ENCODE measurements at regions not wholly inside any gene's neighbourhood (a gene's known extent, or its start where the extent isn't known, plus 50 kb on each side); places are given as distances from the start of the nearest gene placed in this dataset.

GRCh38 chr1:14309984-14310383 lies 288.5 kb upstream of the KAZN start:
- intact Hi-C loops (cut with DNase I, micrococcal nuclease), result no loop called here
- Histone ChIP-seq H3K4me3 (no peak overlapping the region), H3K9me3 (no peaks in the 10 kb centered on the region), H3K36me3 (ENCODE audit: low read depth) (no peaks in the 10 kb centered on the region), H3K4me1 (ENCODE audit: low read depth) (no peaks in the 10 kb centered on the region)
- ATAC-seq, result no peak
- no peak for DNase-seq
- TF ChIP-seq CTCF (IDR thresholded peaks at IDR 0.05), result no peak

GRCh38 chr1:14310476-14310875 lies 288.0 kb upstream of the KAZN start:
- DNase-seq, result no peak
- no peak for ATAC-seq
- intact Hi-C loops (cut with DNase I, micrococcal nuclease), result no loop called here
- Histone ChIP-seq H3K9me3 (no peaks in the 10 kb centered on the region), H3K36me3 (ENCODE audit: low read depth) (no peaks in the 10 kb centered on the region), H3K4me1 (ENCODE audit: low read depth) (no peaks in the 10 kb centered on the region), H3K4me3 (no peak overlapping the region)
- no peak for TF ChIP-seq CTCF (IDR thresholded peaks at IDR 0.05)

- DNase-seq, result no peak
- intact Hi-C loops (cut with DNase I, micrococcal nuclease), result no loop called here
- no peak for ATAC-seq
- H3K4me1 ChIP-seq (ENCODE audit: low read depth), result no peaks in the 10 kb centered on the region
- no peaks in the 10 kb centered on the region for H3K36me3 ChIP-seq (ENCODE audit: low read depth)
- no peak overlapping the region for H3K4me3 ChIP-seq
- no peaks in the 10 kb centered on the region for H3K9me3 ChIP-seq
- TF ChIP-seq CTCF (IDR thresholded peaks at IDR 0.05), result no peak
Observed at GRCh38 chr1:14313731-14314431, 284.6 kb upstream of the KAZN start.

- no peak for TF ChIP-seq CTCF (IDR thresholded peaks at IDR 0.05)
- Histone ChIP-seq H3K4me1 (ENCODE audit: low read depth) (peaks cover under 1% of the 10 kb centered on the region), H3K36me3 (ENCODE audit: low read depth) (no peaks in the 10 kb centered on the region), H3K4me3 (no peak overlapping the region), H3K9me3 (no peaks in the 10 kb centered on the region)
- intact Hi-C loops (cut with DNase I, micrococcal nuclease), result no loop called here
- DNase-seq (no peak), ATAC-seq (no peak)
Observed at GRCh38 chr1:14318830-14319229, 279.7 kb upstream of the KAZN start.

GRCh38 chr1:14320518-14320917 lies 278.0 kb upstream of the KAZN start:
- ATAC-seq (no peak), DNase-seq (no peak)
- Histone ChIP-seq H3K36me3 (ENCODE audit: low read depth) (no peaks in the 10 kb centered on the region), H3K9me3 (no peaks in the 10 kb centered on the region), H3K4me3 (no peak overlapping the region), H3K4me1 (ENCODE audit: low read depth) (peaks cover 4% of the 10 kb centered on the region)
- intact Hi-C loops (cut with DNase I, micrococcal nuclease), result no loop called here
- TF ChIP-seq CTCF (IDR thresholded peaks at IDR 0.05), result no peak

GRCh38 chr1:14320986-14321385 lies 277.5 kb upstream of the KAZN start:
- Histone ChIP-seq H3K36me3 (ENCODE audit: low read depth) (no peaks in the 10 kb centered on the region), H3K4me3 (no peak overlapping the region), H3K9me3 (no peaks in the 10 kb centered on the region), H3K4me1 (ENCODE audit: low read depth) (peaks cover 4% of the 10 kb centered on the region)
- ATAC-seq (no peak), DNase-seq (no peak)
- intact Hi-C loops (cut with DNase I, micrococcal nuclease), result no loop called here
- TF ChIP-seq CTCF (IDR thresholded peaks at IDR 0.05), result no peak

Data from mucosa of descending colon (tissue), 3 donors.